Epidermal melanocyte (primary cell): ENCODE measurements at regions not wholly inside any gene's neighbourhood (a gene's known extent, or its start where the extent isn't known, plus 50 kb on each side); places are given as distances from the start of the nearest gene placed in this dataset.

Experiments used
- DNase-seq: peaks from one replicate; pipeline ENCODE4 v3.0.0; 2011; ENCODE audit warnings: low spot score; ENCODE audit not compliant: insufficient read length

DNA sequence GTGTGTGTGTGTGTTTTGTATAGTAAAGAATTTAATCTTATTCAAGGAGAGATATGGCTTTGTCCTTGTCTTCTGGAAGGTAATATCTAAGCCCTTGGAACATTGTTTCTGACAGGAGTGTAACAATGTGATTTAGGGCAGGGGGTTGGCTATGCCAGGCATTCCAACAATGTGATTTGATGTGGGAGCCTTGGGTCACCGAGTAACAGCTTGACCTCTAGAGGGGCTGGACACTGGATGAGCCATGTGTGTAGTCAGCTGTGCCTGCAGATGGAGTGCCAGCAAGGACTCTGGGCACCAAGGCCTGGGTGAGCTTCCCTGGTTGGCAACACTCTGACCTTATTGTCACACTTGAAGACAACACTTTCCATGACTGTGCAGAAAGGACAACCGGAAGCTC lies 336.1 kb upstream of the ZP4 start:
- DNase-seq, result no peak

DNA sequence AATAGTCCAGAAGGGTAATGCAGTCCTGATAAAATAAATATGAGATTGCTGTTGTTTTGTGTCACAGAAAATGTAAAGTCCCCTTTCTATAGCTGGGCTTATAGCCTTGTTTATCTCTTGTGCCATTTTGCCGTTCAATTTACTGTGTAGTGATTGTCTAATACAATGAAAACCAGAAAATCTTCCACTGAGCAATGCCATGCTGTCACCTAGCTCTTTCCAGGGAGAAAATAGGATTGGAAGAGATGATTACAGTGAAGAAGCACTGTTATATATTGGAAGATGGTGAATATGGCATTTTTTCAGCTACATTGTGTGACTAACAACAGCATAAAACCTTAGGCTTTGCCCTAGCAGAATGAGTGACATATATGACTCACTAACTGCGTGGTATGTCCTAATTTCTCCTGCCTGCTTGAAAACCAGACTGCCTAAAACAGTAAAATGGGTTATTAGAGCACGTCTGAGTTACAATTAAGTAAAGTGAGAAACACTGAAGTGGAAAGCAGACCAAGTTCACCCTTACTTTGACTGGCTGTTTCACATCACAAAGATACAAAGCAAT lies 332.4 kb upstream of the ZP4 start:
- DNase-seq, result no peak

DNA sequence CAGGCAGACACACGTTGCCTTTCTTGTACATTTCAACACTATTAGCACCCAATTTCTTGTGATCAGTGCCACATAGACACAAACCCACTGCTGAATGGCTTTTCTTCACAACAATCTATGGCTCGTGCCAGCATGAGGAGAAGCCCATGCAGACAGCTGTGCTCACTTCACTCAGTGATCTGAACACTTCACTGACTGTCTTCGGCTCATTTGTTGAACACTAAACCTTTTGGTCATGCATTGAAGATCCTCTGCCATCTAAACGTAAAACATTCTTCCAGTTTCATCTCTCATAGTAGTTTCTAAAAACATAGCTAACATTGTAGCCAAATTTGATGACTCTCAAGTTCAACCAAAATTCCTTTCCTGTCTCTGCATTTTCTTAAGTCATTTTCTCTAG lies 331.0 kb upstream of the ZP4 start:
- DNase-seq, result no peak

DNA sequence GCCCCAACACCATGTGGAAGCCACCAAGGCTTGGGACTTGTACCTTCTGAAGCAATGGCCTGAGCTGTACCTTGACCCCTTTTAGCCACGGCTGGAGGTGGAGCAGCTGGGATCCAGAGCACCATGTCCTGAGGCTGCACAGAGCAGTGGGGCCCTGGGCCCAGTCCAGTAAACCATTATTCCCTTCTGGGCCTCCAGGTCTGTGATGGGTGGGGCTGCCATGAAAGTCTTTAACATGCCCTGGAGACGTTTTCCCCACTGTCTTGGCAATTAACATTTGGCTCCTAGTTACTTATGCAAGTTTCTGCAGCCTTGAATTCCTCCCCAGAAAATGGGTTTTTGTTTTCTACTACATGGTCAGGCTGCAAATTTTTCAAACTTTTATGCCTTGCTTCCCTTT lies 323.7 kb upstream of the ZP4 start:
- DNase-seq, result no peak

DNA sequence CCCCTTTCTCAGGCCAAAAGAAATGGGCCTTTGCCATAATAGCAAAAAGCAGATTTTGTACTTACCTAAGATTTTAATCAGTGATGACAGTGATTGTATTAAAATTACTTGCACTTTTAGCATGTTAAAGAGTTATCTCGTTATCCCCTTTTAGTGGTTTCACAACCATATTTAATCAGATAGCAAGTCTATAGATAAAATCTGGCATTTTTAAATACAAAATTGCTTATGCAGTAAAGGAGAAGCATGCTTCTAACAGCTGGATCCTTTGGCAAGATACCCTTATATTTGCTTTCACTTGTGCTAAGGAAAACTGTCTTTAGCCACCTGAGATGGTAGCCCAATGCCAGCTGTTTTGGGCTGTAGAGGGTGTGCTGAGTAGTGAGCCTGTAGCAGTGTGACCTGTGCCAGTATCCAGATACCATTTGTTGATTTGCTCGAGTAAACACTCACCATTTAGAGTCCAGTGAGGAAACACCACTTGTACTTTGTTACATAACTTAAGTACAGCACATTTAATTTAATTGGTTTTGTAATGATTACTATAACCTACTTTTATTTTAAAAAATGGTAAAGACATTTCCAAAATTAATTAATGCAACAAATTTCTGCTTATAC lies 314.4 kb upstream of the ZP4 start:
- no peak for DNase-seq

DNA sequence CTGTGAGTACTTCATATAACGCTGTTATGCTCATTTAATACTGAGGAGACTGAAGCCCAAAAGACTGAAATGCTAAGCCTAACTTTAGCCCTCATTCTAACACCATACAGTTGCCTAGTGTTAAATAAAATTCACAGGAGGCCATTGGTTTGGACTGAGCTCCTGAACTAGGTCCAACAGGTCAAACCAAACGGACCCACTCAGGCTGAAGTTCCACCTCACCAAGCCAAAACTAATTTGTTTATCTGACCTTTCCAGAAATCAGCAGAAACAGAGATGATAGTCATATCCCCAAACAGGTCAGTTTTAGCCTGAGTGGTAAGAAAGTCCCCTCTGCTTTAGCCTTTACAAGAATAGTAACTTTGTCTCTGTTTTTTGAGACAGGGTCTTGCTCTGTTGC lies 311.3 kb upstream of the ZP4 start:
- DNase-seq, result no peak

DNA sequence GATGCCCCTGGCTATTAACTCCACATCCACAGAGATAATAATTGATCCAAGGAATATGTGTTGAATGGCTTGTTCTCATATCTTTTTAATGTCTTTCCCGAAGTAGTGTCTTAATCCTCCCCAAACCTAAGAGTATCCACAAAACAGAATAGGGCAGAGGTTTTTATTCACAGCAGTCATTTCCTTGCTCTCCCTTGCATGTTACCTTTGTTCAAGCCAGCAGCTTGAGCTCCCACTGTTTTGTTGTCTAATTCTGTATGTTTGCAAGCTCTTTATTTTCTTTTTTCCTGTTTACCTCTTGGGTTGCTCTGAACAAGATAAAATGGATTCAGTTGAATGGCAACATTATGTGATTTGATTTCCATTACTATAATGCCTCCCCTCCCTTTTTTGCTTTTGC lies 308.6 kb upstream of the ZP4 start:
- no peak for DNase-seq

DNA sequence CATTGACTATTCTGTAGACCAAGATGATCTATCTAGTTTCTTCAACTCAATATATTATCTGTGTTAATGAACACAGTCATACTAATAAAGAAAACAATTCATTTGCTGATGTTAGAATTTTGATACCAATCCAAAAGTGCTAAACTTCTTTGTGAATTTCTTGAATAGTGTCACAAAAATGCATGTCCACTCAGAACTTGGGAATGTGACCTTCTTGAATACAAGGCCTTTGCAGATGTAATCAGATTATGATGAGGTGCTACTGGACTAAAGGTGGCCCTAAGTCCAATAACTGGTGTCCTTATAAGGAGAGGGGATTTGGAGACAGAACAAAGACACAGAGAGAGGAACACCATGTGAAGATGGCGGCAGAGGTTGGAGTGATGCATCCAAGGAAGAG lies 305.8 kb upstream of the ZP4 start:
- no peak for DNase-seq

DNA sequence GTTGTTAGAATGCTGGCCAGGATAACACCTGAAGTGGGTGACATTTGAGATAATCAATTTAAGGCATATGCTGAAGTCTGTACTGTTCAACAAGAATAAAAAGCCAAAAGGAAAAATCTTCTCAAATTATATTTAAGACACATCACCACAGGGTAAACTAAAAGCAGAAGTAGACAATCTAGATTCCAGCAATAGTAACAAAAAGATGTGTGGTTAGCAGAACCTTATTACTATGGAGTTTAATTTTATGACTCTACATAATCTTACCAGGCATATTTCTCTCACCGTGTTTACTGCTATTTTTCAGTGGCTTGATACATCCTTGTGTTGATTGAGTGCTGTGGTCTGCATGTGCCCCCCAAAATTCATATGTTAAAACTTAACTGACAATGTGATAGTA lies 300.4 kb upstream of the ZP4 start:
- no peak for DNase-seq

DNA sequence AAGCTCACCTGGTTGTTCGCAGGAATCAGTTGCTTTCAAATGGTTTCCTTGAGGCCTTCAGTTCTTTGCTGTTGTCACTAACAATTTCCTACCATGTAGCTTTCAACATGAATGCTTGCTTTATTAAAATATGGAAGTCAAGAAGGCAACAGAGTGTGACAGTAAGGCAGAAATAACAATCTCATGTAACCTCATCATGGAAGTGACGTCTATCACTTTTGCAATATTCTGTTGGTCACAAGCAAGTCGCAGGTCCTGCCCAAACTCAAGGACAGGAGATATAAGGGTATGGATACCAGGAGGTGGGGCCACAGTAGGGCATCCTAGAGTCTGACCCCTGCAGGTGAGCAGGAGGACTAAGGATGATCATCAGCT lies 296.8 kb upstream of the ZP4 start:
- DNase-seq, result no peak

DNA sequence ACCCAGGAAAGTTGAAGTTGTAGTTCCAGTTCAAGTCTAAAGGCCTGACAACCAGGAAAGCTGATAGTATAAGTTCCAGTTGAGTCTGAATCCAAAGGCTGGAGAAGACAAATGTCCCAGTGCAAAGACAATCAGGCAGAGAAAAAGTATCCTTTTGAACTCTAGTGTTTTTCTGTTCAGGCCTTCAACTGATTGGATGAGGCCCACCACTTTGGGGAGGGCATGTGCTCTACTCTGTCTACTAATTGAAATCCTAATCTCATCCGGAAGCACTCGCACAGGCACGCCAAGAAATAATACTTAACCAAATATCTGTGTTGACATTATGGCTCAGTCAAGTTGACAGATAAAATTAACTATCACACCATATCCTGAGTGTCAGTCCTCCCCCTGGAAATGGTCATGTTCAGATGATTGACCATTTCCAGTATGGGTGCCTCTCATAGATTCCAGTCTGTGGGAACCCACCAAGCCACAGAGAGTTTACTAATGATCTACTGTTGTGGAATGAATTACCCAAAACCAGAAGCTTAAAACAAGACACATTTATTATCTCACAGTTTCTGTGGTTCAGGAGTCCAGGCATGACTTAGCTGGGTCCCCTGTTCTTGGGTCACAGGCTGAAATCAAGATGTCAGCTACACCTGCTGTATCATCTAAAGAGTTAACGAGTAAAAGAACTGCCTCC lies 296.3 kb upstream of the ZP4 start:
- no peak for DNase-seq

DNA sequence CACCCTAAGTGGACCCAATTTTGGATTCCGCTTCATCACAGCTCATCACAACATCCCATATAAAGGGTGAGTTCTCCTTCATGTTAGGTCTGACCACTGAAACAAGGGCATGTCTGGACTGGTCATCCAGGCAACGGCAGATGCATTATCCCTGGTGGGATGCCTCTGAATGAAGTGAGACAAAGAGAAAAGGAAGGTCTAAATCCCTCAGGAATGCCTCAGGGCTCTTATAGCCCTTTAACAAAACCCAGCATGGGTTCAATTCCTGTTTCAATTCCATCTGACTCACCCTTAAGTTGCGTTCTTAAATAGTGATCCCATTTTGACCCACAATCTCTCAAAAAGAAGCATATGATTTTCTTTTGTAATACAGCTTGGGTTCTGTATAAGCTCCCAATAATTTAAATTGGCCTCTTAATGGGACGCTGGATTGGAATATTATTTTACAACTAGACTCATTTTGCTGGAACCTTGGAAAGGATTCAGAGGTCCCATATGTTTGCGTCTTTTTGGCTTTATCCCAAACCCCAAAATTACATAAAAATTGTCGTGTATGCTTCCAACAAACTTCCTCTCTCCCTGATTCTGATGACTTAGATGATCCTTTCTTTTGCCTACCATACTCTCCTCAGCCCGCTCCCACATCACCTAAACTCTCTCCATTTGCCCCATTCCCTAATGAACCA lies 287.4 kb upstream of the ZP4 start:
- no peak for DNase-seq

DNA sequence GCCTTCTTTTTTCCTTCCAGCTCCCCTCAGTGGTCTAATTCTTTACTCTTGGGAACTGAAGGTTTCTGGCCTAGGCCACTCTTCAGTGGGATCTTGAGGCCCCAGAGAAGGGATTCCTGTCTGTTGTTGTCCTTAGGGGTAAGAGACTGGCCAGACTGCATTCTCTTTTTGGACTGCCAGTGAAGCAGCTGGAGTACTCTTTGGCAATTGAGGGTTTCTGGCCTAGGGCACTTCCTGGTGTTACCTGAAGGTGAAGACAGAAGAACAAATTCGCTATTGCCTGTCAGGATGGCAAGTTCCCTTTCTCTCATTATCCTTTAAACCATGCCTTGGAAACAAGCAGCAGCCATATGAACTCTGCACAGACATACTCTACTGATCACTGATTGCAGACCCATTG lies 286.6 kb upstream of the ZP4 start:
- no peak for DNase-seq

DNA sequence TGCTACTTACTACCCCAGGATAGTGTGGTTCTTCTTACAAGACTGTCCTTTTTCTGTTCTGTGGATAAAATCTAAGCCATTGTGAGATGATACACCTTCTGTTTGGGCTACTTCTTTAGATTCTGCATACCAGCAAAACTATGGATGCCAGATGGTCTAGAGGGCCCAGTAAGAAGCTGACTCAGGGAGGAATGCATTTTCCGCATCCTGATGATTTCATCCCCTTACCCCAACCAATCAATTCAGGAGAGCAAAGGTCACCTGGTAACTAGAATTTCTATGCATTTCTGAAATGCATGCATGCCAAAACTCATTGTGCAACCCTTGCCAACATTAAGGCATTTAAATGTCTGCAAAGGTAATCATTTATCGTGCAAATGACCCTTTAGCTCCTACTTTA lies 285.7 kb upstream of the ZP4 start:
- no peak for DNase-seq

DNA sequence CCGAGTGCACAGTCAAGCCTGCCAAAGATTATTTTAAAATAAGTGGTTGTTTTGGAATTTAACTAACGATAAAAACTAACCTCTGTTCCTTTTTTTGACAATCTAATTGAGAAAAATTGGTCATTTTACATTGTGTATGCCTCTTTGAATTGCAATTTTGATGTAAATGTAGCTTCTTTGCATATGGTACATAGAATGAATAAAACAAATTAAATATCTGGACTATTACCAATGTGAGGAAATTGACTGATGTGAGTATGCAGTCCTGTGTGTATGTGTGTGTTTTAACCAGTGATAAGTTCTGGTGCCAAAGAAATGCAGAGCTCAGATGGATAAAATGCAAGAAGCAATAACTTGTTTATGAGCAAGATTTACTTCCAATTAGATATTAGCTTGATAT lies 281.3 kb upstream of the ZP4 start:
- DNase-seq, result no peak

DNA sequence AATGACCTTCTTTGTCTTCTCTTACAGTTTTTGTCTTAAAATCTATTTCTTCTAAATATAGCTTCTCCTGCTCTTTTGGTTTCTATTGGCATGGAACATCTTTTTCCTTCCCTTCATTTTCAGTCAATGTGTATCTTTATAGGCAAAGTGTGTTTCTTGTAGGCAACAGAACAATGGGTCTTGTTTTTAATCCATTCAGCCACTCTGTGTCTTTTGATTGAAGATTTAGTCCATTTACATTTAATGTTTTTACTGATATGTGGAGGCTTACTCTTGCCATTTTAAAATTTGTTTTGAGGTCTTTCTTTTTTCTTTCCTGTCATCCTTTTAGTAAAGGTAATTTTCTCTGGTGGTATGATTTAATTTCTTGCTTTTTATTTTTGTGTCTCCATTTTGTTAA lies 271.2 kb upstream of the ZP4 start:
- DNase-seq, result no peak

DNA sequence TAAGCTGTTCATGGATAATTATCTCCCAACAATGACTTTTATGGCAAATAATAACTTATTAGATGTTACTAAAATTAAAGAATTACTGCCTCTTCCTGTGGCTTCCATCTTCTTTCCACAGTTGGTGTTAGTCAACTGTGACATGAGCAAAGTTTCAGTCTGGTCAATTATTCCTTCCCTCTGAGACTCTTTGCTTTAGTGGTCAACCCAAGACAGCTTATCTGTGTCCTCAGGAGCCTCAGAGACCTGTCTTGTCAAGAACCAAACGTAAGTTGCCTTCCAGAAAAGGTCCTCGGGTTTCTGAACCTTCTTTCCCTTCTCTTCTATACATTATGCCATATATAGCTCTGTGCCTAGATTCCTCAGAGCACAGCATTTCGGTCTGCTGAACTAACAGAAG lies 263.2 kb upstream of the ZP4 start:
- no peak for DNase-seq

DNA sequence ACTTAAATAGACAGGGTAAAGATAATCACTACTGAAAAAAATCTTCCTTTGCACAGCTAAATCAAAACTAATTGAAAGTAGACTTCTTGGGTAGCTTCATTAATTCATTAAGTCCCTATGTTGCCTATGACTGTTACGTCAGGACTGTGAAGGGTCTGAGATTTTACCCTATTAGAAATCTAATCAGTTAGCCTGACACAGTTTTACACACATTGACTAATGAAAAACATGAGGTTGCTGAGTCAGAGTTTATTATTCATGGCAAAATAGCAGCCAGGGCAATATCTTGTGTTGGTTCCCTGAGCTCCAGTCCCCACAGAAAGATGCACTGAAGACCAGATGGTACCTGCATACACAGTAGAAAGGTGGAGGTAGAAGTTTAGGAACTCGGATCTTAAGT lies 262.5 kb upstream of the ZP4 start:
- DNase-seq, result no peak

DNA sequence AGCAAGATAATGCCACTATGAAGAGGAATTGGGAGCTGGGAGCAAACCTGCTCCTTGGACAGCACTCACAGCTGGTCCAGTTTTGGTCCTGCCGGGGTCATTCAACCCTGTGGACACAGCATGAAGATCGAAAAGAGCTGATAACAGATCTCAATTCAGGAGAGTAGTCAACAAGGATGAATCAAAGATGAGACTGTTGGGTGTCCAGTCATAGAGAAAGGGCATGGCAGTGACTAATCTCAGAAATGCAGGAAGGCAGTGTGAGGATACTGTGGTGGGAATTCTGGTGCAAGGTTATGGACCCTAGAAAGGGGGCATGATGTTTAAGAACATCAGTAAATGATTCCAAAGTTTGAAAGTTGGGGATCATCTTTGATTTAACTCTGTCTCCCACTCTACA lies 261.4 kb upstream of the ZP4 start:
- no peak for DNase-seq

DNA sequence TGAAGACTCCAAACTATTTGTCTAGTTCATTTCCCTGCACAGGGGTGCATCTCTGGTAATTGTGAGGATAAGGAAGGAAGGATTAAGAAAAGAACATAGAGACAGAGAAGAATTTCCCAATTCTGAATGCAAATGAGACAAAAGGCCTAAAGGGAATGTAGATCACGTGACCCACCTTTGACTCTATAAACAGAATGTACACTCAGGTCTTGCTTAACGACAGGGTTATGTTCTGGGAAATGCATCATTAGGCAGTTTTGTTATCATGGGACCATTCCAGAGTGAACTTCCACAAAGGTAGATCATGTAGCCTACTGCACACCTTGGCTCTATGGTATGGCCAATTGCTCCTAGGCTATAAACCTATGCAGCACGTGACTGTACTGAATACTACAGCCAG lies 252.3 kb upstream of the ZP4 start:
- no peak for DNase-seq

DNA sequence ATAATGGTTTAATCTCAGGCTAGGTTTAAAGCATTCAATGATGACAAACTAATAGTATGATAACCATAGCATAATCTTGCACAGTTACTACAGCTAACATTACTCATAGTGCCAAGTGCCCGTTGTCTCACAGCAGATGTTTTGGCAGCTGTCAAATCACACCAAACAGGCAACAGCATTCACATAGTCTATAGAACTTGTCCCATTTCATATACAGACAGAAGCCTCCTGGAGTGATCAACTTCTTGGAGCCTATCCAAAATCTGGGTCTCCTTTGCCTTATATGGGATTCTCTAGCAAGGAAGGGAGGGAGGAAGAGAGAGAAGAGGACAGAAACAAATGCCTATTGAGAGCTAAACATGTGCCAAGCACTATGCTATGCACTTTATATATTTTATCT lies 250.6 kb upstream of the ZP4 start:
- DNase-seq, result no peak

DNA sequence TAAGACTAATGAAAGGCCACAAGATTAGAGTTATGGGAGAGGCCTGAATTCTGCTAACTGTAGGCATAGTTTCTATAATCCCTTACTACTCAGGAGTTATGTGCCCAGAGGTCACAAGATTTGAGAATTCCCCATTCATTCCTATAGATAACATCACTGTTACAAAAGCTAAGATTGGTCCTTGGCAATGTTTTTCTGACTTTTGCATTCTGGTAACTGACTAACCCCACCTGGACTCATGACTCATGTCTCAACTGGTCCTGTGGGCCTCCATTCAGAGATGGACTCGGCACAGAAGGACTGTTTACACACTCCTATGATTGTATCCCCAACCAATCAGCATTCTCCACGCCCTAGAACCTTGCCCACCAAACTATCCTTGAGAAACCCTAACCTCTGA lies 249.0 kb upstream of the ZP4 start:
- no peak for DNase-seq

DNA sequence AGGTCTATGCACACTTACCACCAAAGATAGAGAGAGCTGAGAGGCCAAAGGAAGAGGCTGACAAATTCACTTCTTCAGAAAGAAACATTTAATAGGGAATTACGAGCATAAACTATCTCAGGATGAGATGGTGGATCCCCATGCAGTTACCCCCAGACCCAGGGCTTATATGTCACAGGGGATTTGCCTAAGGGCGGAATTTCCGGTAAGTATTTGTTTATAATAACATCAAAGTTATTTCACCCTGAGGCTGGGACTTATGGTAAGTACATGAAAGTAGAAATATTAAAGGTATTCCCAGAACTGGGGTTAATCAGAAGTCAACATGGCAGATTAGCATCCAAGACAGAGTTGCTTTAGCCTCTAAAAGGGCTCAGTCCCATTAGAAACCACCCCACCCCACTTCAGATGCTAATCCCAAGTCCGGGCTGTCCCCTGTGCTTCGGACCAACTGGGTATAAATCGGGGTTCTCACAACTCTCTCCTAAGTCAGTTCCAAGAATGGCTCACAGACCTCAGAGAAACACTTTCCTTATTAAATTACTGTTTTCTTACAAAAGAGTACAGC lies 247.4 kb upstream of the ZP4 start:
- no peak for DNase-seq
